K562 (cell line): ENCODE measurements at regions not wholly inside any gene's neighbourhood (a gene's known extent, or its start where the extent isn't known, plus 50 kb on each side); places are given as distances from the start of the nearest gene placed in this dataset.

Experiments used
- ATAC-seq: fragments of 200-7000 bp; cut with Tn5 transposase; 3 replicates; pipeline ENCODE4 v1.9.1; 2020; ENCODE audit warnings: moderate library complexity
- BruUV-seq: library from RNA; stranded (reverse); fragments of 400-500 nt; replicated peaks from 2 replicates; lab custom pipeline; 2021; lab: Mats Ljungman, UMichigan
- CTCF ChIA-PET: fragments of 300-600 bp; formaldehyde crosslinking; extraction: SDS; loops from one replicate; lab custom pipeline; 2021; ENCODE audit warnings: low intra/inter-chr PET ratio; lab: Yijun Ruan, JAX
- POLR2A ChIA-PET: fragments of 300-600, 350-650 bp; sonication (Branson Sonifier 250); formaldehyde crosslinking; extraction: SDS; loops from one replicate; lab custom pipeline; 2021; ENCODE audit warnings: antibody characterized with exemption, inconsistent platforms; lab: Yijun Ruan, JAX
- DNase-seq, 4 experiments: peaks; one replicate each; pipeline versions ENCODE4 v3.0.0 to v3.0.0-alpha.2; 2011 to 2018; ENCODE audit warnings: low spot score in 3 of 4, mixed read lengths in 3 of 4; ENCODE audit errors: extremely low read depth in 1 of 4
- FAIRE-seq: peaks from 2 replicates; lab custom pipeline; 2011; peaks lifted over from hg19 to GRCh38; lab: Jason Lieb, UNC
- H2AFZ ChIP-seq: 2 replicates; pipeline ENCODE4 v1.6.0; 2011; ENCODE audit warnings: low read depth, low read length, control low read depth, inconsistent platforms
- H3K27ac ChIP-seq: fragments of 200-600 bp; 3 replicates; pipeline ENCODE4 v1.8.0; 2011; ENCODE audit warnings: low read depth, mild to moderate bottlenecking, control low read depth, inconsistent platforms, low read length, moderate library complexity, mixed read lengths; ENCODE audit errors: extremely low read depth
- H3K27me3 ChIP-seq, 2 experiments: fragments of 300-600 bp in 1 of 2; 2 replicates in 1 of 2; 3 replicates in 1 of 2; pipeline versions ENCODE4 v1.6.0 to v1.8.0; 2011; ENCODE audit warnings: inconsistent platforms in 2 of 2, low read length in 2 of 2, mild to moderate bottlenecking in 1 of 2, mixed read lengths in 1 of 2, moderate library complexity in 1 of 2; ENCODE audit not compliant: control insufficient read depth in 2 of 2, insufficient read depth in 2 of 2
- H3K36me3 ChIP-seq: fragments of 300-600 bp; 3 replicates; pipeline ENCODE4 v1.8.0; 2011; ENCODE audit warnings: mild to moderate bottlenecking, low read length, inconsistent platforms; ENCODE audit not compliant: control insufficient read depth, insufficient read depth
- H3K4me1 ChIP-seq, 2 experiments: fragments of 200-600 bp in 1 of 2; replicated peaks in 1 of 2; 2 replicates in 1 of 2; 3 replicates in 1 of 2; pipeline versions ENCODE4 v1.5.1 to v1.8.0; 2011; ENCODE audit warnings: inconsistent platforms in 2 of 2, low read length in 2 of 2, mild to moderate bottlenecking in 1 of 2, mixed read lengths in 1 of 2, moderate library complexity in 1 of 2; ENCODE audit not compliant: control insufficient read depth in 2 of 2, insufficient read depth in 2 of 2
- H3K4me2 ChIP-seq: 2 replicates; pipeline ENCODE4 v1.6.1; 2011; ENCODE audit warnings: low read length, control low read depth, inconsistent platforms, mixed read lengths; ENCODE audit not compliant: insufficient read depth
- H3K4me3 ChIP-seq: fragments of 200-600 bp; sonication (generic), shearing (Covaris generic); 2 replicates; pipeline ENCODE4 v1.5.1; 2016; ENCODE audit warnings: control low read depth, inconsistent platforms
- H3K79me2 ChIP-seq: fragments of 200-600 bp; 3 replicates; pipeline ENCODE4 v1.8.0; 2011; ENCODE audit warnings: low read length, inconsistent platforms; ENCODE audit not compliant: control insufficient read depth, insufficient read depth
- H3K9ac ChIP-seq, 2 experiments: 2 replicates each; pipeline versions ENCODE4 v1.6.0 to v1.6.1; 2011; ENCODE audit warnings: low read depth in 2 of 2, low read length in 2 of 2, control low read depth in 1 of 2, inconsistent platforms in 1 of 2, mild to moderate bottlenecking in 1 of 2, mixed read lengths in 1 of 2; ENCODE audit not compliant: insufficient read depth in 1 of 2
- H3K9me1 ChIP-seq: one replicate; pipeline ENCODE4 v1.6.0; 2011; ENCODE audit warnings: inconsistent platforms, mild to moderate bottlenecking, low read length, moderate library complexity; ENCODE audit not compliant: control insufficient read depth, insufficient read depth
- H3K9me3 ChIP-seq: replicated peaks from 2 replicates; pipeline ENCODE4 v1.5.1; 2011; ENCODE audit warnings: low read depth, low read length, inconsistent platforms; ENCODE audit not compliant: control insufficient read depth, insufficient read depth
- H4K20me1 ChIP-seq: replicated peaks from 2 replicates; pipeline ENCODE4 v1.6.1; 2011; ENCODE audit warnings: low read length, inconsistent platforms, mixed read lengths; ENCODE audit not compliant: control insufficient read depth, insufficient read depth
- CTCF ChIP-seq, 3 experiments: IDR thresholded peaks in 2 of 3; conservative IDR thresholded peaks in 1 of 3; 2 replicates each; pipeline ENCODE4 v1.5.1; 2011 to 2012; ENCODE audit warnings: low read length in 3 of 3, mild to moderate bottlenecking in 3 of 3, control low read depth in 2 of 3, improper control_type of control experiment in 1 of 3, inconsistent platforms in 1 of 3, low read depth in 1 of 3, mixed read lengths in 1 of 3, moderate library complexity in 1 of 3; ENCODE audit not compliant: insufficient read depth in 2 of 3
- DDX20 ChIP-seq: fragments of 450-650 bp; IDR thresholded peaks from 2 replicates; pipeline ENCODE4 v1.6.1; 2016; ENCODE audit warnings: missing genetic modification characterization, low read depth, mild to moderate bottlenecking, missing compliant biosample characterization, moderate library complexity
- EHMT2 ChIP-seq: fragments of 450-650 bp; IDR thresholded peaks from 2 replicates; pipeline ENCODE4 v1.6.1; 2018; ENCODE audit warnings: antibody characterized with exemption
- FOXK1 ChIP-seq: sonication (generic); formaldehyde crosslinking; IDR thresholded peaks from 2 replicates; pipeline ENCODE4 v1.8.0; 2022; ENCODE audit warnings: missing genetic modification reagents, mild to moderate bottlenecking, borderline replicate concordance
- GABPB1 ChIP-seq: sonication (generic); formaldehyde crosslinking; IDR thresholded peaks from 2 replicates; pipeline ENCODE4 v1.8.0; 2022; ENCODE audit warnings: mild to moderate bottlenecking, missing genetic modification reagents
- GATAD2A ChIP-seq: fragments of 450-650 bp; IDR thresholded peaks from 2 replicates; pipeline ENCODE4 v1.6.1; 2017
- NFIC ChIP-seq: fragments of 450-650 bp; IDR thresholded peaks from 2 replicates; pipeline ENCODE4 v1.6.1; 2017; ENCODE audit warnings: mild to moderate bottlenecking, inconsistent platforms
- RBM22 ChIP-seq: fragments of 200-400 bp; formaldehyde crosslinking; IDR thresholded peaks from 2 replicates; pipeline ENCODE4 v1.6.1; 2018; ENCODE audit warnings: low read length, low read depth; ENCODE audit not compliant: poor library complexity, severe bottlenecking
- RHOXF2B ChIP-seq: fragments of 250-450 bp; sonication (Bioruptor Pico); conservative IDR thresholded peaks from 2 replicates; pipeline ENCODE4 v1.5.1; 2021
- SMARCA4 ChIP-seq: fragments of 450-650 bp; IDR thresholded peaks from 2 replicates; pipeline ENCODE4 v1.6.1; 2016
- TCF3 ChIP-seq: sonication (generic); formaldehyde crosslinking; IDR thresholded peaks from 2 replicates; pipeline ENCODE4 v1.4.0; 2020; ENCODE audit warnings: mild to moderate bottlenecking, missing genetic modification reagents
- ZNF280B ChIP-seq: fragments of 250-450 bp; sonication (Bioruptor Pico); IDR thresholded peaks from 2 replicates; pipeline ENCODE4 v1.5.1; 2021; ENCODE audit warnings: mild to moderate bottlenecking
- ZNF584 ChIP-seq: fragments of 200-800 bp; sonication (Bioruptor generic); IDR thresholded peaks from 2 replicates; pipeline ENCODE4 v1.6.1; 2016; ENCODE audit warnings: low read depth, mild to moderate bottlenecking, missing genetic modification characterization, missing compliant biosample characterization
- WGBS: fragments of 100-300 bp; shearing (Covaris generic); methylation state at CpG from one replicate; pipeline ENCODE4 v1.1.6; 2016; ENCODE audit warnings: low coverage, mixed read lengths; ENCODE audit not compliant: insufficient coverage; ENCODE audit errors: missing lambda C conversion rate; 5-methylcytosine and 5-hydroxymethylcytosine counted together
- in situ Hi-C: fragments of 300-500 bp; cut with MboI; formaldehyde crosslinking; loops from 4 replicates; pipeline ENCODE4 v1.15.0; 2018; ENCODE audit warnings: inconsistent platforms, mixed read lengths
- intact Hi-C: fragments of 100-400 bp; cut with micrococcal nuclease; formaldehyde crosslinking; loops from 2 replicates; pipeline ENCODE4 v1.14.2; 2022
- TF ChIP-seq, protein P1 (sequence below): sonication (generic); formaldehyde crosslinking; IDR thresholded peaks from 2 replicates; pipeline ENCODE4 v1.5.0; 2020; ENCODE audit warnings: missing genetic modification reagents

- no peak overlapping the region for H3K27ac ChIP-seq
- no peaks in the 10 kb centered on the region for H3K4me1 ChIP-seq
- ATAC-seq: no peak
- 0% methylated on average over 3 of the region's 3 CpGs for WGBS
- no peaks in the 10 kb centered on the region for H3K9me1 ChIP-seq
- H4K20me1 ChIP-seq: no peaks in the 10 kb centered on the region
- no peak overlapping the region for H3K4me3 ChIP-seq
- H3K9ac ChIP-seq: no peak overlapping the region
- H3K79me2 ChIP-seq: no peaks in the 10 kb centered on the region
- POLR2A ChIA-PET: no interaction called here
- TF ChIP-seq, protein P1, sequence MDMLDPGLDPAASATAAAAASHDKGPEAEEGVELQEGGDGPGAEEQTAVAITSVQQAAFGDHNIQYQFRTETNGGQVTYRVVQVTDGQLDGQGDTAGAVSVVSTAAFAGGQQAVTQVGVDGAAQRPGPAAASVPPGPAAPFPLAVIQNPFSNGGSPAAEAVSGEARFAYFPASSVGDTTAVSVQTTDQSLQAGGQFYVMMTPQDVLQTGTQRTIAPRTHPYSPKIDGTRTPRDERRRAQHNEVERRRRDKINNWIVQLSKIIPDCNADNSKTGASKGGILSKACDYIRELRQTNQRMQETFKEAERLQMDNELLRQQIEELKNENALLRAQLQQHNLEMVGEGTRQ (CRISPR knock-in tag): no peak
- no peak for TF ChIP-seq ZNF280B
- no peak for TF ChIP-seq GABPB1
- TF ChIP-seq, all 486 proteins: peak for 0
- in situ Hi-C loops: no loop called here
- intact Hi-C loops: no loop called here
- H3K4me2 ChIP-seq: no peak overlapping the region
- no peaks in the 10 kb centered on the region for H3K27me3 ChIP-seq
- no peaks in the 10 kb centered on the region for H3K36me3 ChIP-seq
- CTCF ChIA-PET: no interaction called here
- FAIRE-seq (no peak), DNase-seq (no peak)
- H3K9me3 ChIP-seq: no peaks in the 10 kb centered on the region
- H2AFZ ChIP-seq: no peak overlapping the region
- no TSS peak for BruUV-seq
Observed at GRCh38 chr4:133808151-133808550, 393.4 kb downstream of the PABPC4L start.

DNA sequence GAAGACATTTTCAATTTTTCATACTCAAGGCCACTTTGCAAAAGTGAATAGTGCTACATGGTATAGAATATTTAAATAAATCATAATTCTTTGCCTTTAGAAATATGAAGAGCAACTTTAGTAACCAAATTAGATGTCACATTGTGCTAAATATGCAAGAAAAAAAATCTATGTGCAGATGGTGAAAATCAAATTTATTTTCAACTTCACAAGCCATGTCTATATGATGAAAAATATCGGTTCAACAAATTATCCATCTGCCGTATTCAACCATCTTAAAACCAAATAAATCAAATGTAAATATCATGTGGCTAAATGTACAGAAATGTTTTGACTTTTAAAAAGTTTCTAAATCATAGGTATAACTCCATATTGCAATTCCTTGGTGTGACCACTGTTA, 398.2 kb downstream of the PABPC4L start:
- 33% methylated on average over 2 of the region's 2 CpGs for WGBS
- ChIA-PET POLR2A (no interaction called here), CTCF (no interaction called here)
- H3K4me2 ChIP-seq: no peak overlapping the region
- FAIRE-seq (no peak), ATAC-seq (no peak), DNase-seq (no peak)
- no peaks in the 10 kb centered on the region for H3K9me1 ChIP-seq
- no peak overlapping the region for H3K4me3 ChIP-seq
- no peaks in the 10 kb centered on the region for H3K9me3 ChIP-seq
- H2AFZ ChIP-seq: no peak overlapping the region
- no peaks in the 10 kb centered on the region for H3K36me3 ChIP-seq
- no TSS peak for BruUV-seq
- H3K27ac ChIP-seq: no peak overlapping the region
- H3K27me3 ChIP-seq: no peaks in the 10 kb centered on the region
- H3K79me2 ChIP-seq: no peaks in the 10 kb centered on the region
- no peaks in the 10 kb centered on the region for H4K20me1 ChIP-seq
- no peaks in the 10 kb centered on the region for H3K4me1 ChIP-seq
- H3K9ac ChIP-seq: no peak overlapping the region
- intact Hi-C loops (no loop called here), in situ Hi-C loops (no loop called here)
- no peak for TF ChIP-seq RHOXF2B (CRISPR knock-in tag)
- no peak for TF ChIP-seq DDX20
- TF ChIP-seq TCF3 (CRISPR knock-in tag): no peak
- no peak for TF ChIP-seq ZNF584 (CRISPR knock-in tag)
- no peak for TF ChIP-seq EHMT2
- no peak for TF ChIP-seq CTCF (IDR thresholded peaks at IDR 0.05 in 2 of 3, conservative IDR thresholded peaks at IDR 0.05 in 1 of 3; ENCODE audit: insufficient read depth in 2 of 3, low read depth in 1 of 3, low read length in 3 of 3)
- TF ChIP-seq NFIC: no peak
- TF ChIP-seq RBM22: no peak
- no peak for TF ChIP-seq SMARCA4
- no peak for TF ChIP-seq FOXK1 (CRISPR knock-in tag)
- no peak for TF ChIP-seq GATAD2A
